SIG-M5 treated with dmso at 0.1 percent for 504 hours (cell line): ENCODE measurements at regions not wholly inside any gene's neighbourhood (a gene's known extent, or its start where the extent isn't known, plus 50 kb on each side); places are given as distances from the start of the nearest gene placed in this dataset.

ENCODE experiments used
- DNase-seq: peaks from one replicate; lab custom pipeline; 2025; ENCODE audit not compliant: unreplicated experiment; lab: John Stamatoyannopoulos, UW

DNA sequence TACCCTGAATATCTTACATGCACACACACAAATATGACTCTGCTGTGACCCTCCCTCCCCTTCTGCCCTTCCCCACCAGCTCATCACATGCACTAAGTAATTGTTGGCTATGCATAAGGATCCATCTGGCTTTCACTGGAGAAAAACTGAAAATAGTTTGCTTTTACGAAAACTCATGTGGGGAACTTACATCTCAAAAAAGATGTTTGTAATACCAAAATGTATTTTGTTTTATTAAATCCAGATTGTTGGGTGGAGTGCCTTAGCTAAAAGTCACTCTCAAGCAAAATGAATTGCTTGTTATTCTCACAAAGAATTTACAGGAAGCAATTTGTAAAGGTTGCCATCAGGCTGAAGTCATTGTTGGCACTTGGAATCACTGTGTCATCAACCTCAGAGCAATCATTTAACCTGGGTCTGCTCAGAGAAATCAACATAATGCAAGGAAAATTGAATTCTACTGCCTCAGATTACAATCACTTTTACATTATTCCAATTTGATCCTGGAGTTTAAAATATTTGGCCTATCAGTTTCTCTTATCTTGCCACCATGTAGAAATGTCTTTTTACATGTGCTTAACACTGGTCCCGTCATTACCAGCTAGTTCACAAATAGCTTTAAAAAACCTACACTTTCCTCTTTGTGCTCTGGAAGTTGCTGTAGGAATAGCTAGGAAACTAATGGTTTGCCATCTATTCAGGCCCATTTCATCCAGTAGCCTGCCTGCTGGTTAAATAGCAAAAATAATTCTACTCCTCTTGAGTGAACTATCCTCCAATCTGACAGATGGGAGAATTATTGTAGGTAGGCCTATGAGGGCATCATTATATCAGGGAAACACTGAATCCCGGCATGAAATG is 90.3 kb upstream of the TMEM17 start:
- DNase-seq, result no peak

DNA sequence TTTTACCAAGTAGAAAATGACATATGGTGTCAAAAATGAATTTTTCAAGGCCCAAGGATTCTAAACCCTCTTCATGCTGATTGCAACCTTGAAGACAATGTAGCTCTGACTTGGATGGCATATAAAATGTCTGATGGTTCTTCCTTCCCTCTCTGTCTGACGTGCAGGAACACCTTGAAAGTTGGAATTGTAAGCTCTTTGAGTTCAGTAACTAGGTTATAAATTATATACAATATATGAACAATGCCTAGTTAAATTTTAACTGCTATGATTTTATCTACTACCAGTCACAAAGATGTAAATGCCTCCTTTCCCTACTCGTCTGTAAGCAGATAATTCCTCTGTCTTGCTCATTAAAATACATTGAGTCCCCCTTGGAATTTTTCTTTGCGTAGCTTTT is 89.5 kb upstream of the TMEM17 start:
- no peak for DNase-seq

DNA sequence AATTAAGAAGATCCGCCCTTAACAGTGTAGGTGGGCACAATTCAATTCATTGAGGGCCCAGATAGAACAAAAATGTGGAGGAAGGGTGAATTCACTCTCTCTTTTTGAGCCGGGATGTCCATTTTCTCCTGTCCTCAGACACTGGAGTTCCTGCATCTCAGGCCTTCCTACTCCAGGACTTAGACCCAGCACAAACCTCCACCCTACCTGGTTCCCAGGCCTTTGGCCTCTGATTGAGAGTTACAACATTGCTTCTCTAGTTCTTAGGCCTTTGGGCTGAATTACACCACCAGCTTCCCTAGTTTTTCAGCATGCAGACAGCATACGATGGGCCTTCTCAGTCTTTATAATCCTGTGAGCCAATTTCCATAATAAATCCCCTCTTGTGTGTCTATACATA is 87.8 kb upstream of the TMEM17 start:
- DNase-seq, result no peak

- no peak for DNase-seq
Measured at GRCh38 chr2:62591491-62591890, 85.5 kb upstream of the TMEM17 start.

DNA sequence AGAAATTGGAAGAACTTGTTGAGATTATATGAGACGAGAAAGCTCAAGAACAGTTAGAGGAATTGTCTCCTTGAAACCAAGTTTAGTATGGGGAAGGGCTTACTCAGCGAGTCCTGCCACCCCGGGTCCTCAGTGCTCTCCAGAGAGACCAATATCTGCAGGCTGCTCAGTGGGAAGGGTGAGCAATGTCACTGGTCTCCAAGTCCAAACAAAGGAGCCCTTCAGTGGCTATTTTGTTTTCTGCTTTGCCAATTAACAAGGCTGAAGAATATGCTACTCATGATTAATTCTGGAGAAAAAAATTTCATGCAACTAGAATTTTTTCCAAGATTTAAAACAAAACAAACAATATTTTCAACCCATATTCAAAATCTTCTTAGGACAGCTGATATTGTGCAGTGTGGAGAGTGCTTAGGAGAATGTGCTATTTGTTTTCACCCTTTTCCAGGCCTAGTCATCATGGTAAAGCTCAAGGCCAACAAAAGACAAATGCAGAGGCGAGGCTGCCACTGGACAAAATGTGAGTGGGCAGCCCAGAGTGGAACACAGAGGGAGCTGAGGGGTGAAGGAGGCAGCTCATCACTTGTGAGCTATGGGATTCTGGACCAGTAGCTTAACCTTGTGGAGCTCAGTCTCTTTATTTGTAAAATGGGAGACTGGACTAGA is 83.8 kb upstream of the TMEM17 start:
- no peak for DNase-seq

DNA sequence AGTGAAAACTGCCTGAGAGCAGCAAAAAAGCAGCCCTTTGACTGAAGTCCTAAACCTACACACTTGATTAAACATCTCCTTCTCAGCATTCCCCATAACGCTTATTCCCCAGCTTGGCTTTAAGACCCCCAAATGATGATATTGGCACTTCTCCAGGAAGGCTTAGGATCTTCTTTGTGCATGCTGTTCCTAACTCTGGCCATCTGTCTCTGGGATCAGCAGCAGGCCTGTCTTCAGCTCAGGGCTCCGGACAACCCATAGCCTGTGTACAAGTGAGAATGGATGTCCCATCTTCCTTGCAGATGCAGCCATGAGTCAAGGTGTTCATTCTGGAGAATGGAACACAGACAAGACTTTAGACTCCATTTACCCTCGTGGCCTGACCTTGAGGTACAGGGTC is 81.6 kb upstream of the TMEM17 start:
- no peak for DNase-seq

DNA sequence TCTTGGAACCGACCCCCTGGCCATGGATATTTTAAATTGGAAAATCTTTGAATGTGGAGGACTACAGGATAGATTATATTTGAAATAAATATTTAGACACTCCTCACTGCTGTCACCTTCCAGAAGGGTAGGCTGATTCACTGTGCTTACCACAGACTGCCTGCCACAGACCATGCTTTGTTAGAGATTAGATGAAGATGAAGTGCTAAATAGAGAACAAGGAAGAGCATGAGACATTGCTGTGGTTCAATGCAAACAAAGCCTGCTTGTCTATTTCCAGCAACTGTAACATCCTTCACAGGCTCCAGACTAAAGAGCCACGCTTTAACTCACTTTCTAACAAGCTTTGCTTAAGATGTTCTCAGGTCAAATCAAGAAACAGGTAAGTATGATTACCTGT is 81.0 kb upstream of the TMEM17 start:
- peak; percentile 40 for DNase-seq

DNA sequence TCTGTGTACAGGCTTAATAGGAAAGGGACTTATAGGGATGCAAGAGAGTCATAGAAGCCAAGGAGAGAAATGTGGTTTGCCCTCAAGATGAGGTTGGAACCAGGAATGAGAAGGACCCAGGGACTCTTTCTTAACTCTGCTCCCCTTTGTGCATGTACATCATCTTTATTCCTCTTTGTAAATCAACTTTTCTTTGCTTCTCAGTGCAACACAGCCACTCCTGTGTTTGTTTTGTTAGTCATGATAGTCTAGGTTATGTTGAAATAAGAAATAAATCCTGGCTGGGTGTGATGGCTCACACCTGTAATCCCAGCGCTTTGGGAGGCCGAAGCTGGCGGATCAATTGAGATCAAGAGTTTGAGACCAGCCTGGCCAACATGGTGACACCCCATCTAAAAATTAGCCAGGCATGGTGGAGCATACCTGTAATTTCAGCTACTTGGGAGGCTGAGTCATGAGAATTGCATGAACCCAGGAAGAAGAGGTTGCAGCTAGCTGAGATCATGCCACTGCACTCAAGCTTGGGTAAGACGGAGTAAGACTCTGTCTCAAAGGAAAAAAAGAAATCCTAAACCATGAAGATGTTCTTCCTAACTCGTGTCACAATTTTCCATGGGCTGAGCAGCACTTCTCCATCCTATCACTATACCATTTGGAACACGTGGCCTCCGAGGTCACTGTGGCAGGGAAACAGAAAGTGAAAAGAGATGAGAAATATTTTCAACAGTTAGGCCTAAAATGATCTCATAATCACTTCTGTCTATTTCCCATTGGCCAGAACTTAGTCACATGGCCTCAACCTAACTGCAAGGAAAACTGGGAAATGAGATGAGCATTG is 73.0 kb upstream of the TMEM17 start:
- DNase-seq, result no peak

DNA sequence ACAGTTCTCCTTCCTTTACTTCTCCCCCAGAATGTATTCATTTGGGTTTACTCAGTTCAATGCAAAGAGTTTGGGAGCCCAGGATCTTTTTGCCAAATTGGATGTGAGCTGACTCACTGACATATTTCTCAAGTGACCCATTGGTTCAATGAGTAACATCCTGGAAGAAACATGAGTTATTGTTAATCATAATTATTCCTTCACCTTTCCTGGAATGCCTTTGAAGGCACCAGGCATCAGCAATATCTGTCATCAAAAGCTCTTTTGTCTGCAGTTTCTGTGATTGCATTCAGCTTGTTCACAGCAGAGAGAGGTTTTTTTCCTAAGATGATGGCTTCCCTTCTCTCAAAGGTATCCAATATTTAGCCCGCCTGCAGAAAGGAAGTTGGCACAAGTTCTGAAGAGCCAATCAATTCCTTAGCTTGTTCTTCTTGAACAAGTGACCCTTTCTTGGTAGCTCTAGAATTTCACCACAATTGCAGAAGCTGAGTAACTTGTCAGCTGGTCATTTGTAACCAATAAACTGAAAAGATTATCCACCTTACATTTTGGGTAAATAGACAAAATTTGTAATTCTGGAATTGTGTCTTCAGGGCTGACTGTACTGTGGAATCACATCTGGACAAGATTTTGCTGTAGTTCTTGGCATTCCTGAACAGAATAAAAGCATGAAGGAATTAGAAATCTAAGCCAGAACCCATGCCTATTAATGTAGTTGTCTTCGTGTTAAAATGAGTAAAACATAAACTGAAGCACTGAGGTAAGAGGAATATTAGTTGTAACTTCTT is 72.2 kb upstream of the TMEM17 start:
- DNase-seq, result no peak

DNA sequence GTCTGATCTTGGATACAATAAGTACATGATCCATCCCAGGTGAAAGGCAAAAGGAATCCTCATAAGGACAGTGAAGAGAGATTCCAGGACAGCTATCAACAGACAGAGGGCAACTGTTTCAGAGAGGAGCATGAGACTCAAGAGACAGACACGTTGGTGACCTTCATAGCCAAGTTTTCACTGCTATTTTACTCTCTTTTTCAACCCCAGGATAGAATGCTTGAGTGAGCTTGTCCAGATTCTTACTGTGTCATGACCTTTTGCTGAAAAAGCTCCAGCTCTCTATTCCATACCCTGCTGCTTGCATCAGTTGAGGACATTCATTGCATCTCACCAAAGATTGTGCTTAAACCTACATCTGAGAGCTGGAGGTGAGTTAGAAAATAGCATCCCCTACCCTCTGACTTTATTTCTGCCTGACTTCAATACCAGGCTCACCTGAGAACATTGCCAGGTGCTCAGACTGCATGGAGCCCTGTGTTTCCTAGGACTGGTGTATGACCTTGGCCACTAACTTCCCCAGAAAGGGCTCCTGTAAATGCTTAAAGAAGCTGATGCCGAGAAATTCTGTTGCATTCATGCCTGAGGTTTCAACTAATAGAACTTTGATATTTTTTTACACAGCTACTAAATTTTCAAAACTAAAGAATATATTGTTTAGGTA is 70.4 kb upstream of the TMEM17 start:
- no peak for DNase-seq

DNA sequence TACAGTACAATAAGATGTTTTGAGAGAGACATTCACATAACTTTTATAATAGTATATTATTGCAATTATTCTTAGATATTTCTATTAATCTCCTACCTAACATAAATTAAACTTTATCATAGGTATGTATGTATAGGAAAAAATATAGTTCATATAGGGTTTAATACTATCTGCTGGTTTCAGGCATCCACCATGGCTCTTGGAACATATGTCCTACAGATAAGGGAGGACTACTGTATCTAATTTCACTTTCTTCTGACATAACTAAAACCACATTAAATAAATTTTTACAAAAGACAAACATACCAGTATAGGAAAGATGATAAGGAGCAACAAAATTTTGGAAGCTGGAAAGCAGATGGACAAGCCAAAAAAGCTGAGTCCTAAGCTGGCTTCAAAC is 67.9 kb upstream of the TMEM17 start:
- DNase-seq, result no peak

GRCh38 chr2:62573137-62573731 is 67.2 kb upstream of the TMEM17 start:
- no peak for DNase-seq

DNA sequence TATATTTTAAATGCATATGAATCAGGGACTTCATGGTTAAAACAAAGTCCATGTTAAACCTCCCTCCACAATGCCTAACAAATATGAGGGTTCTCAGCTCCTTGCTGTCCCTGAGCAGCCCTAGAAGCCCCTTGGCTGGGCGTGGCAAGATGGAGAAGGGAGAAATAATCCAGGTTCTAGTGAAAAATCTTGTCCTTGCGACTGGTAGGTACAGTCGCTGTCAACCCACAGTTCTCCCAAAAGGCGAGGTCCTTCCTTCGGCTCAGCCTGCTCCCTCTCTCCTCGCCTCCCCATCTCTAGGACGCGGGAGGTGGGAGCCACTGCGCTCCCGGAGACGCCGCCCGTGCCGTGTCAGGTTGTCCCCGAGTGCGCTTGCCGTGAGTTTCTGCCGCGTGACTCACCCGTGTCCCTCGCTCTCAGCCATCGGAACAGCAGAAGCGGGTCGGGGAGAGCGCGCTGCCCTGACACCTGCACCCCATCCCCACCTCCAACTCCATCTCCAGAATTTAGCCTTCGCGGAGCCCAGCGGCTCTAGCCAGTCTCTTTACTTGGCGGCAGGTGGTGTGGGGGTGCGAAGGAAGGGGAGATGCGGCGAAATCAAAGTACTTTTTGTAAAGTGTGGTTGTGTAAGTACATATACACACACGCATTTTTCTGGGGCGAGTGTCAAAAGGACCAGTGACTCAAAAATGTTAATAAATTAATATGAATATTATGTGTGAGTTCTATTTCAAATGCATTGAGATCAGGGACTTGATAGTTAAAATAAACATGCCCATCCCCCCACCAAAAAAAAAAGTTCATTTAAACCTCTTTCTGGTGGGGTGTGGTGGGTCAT is 65.1 kb upstream of the TMEM17 start:
- no peak for DNase-seq

DNA sequence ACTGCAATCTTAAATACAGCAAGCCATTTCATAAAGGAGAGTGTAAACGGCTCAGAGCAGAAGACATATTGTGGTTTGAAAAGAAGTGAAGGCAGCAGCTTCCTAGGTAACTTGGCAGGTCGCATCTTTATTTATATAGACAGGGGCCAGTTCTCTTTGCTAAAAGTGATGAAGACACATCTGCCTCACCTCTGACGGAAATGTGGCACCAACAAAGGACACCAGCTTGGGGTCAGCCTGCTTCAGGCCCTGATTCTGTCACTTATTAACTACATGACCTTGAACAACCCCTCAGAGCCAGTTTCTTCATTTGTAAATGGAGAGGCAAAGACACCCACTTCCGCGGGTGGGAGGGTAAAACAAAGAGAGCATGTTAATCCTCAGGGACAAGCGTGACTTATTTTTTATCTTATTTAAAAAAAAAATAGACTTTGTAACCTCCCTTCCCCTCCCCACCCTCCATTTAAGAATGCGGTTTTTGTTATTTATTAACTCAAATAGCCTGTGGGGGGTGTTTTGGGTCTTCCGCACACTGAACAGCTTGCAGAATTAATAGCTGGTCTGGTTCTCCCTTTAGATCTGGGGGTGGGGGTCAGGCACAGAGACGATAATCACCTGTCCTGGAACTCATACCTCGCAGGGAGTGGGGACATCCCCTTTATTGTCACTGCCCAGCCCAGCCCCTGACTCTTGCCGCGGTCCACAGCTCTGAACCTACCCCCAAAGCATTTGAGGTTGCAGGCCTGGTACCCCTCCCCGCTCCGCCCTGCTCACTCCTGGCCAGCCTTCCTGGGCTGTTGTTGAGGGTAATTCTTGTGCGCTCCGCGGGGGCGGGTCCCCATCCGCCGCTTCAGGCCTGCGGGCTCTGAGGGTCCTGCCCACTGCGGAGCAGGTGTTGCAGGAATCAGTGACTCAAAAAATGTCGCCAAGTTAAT is 64.2 kb upstream of the TMEM17 start:
- no peak for DNase-seq

DNA sequence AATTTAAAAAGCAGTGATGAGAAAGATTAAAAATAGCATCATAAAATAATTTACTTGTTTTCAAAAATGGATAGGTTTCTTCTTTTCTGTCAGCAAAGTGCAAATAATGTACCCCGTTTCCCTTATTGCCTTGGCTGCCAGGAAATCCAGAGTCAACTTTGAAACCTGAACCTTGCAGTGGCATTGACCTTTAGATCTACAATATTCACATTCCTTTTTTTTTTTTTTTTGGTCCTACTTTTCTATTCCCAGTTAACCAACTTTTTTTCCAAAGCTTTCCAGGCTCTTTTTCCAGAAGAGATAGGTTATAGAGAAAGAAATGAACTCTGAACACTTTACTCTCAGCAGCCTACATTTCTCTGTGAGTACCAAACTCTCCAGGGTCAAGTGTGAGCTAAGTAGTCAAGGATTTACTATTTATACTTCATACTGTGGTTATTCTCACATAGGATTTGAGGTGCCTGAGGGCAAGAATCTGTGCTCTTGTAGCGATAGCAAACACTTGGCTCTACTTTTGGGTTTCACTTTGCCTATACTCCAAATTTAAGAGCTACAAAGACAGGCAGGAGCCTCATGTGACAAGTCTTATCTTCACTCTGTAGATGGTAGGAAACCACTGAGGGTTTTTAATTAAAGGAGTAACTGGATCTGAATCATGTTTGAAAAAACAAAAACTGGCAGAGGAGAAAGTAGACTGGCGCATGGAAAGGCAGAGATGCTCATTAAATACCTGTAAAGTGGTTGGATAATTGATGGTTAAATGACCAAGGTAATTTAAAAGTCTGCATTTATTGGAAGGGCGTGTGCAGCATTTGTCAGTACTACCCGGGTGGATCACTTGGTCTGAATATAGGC is 63.2 kb upstream of the TMEM17 start:
- no peak for DNase-seq

DNA sequence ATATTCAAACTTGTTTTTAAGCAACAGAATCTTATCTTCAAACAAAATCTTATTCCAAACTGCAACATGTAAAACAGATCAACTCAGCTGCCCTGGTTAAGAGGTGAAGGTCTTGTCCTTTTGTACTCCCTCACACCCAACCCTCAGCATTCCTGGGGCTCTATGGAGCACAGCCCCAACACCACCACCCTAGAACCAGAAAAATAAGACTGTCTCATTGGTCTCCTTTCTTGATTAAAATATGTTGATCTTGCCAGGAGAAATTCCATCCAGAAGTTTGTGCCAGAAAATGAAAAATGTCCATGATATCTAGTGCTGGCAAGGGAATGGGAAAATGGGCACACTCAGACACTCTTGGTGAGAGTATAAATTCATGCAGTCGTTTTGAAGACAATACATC is 62.1 kb upstream of the TMEM17 start:
- DNase-seq, result no peak

DNA sequence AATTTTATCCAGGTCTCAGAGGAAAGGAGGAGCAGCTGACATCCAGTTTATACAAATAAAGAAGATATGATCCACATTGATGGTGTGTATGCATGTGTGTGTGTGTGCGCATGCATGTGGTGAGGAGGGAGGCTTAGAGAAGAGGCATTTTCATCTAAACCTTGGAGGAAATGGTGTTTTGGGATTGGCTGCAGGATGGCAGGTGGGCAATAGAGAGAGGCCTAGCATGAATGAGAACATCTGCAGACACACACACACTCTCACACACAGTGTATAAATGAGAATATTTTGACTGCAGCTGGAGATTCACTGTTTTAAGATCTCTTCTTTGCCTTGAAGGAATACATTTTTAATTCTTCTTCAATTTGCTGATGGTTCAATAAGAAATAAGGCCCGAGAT is 61.7 kb upstream of the TMEM17 start:
- DNase-seq, result no peak
